Keratinocyte (primary cell): ENCODE measurements at regions not wholly inside any gene's neighbourhood (a gene's known extent, or its start where the extent isn't known, plus 50 kb on each side); places are given as distances from the start of the nearest gene placed in this dataset.

Experiments
- DNase-seq: peaks from one replicate; pipeline ENCODE4 v3.0.0-alpha.2; 2011; ENCODE audit warnings: low read depth, missing footprints, low spot score
- FAIRE-seq: peaks from 2 replicates; lab custom pipeline; 2011; peaks lifted over from hg19 to GRCh38; lab: Jason Lieb, UNC
- H2AFZ ChIP-seq: 2 replicates; pipeline ENCODE4 v1.6.0; 2012; ENCODE audit warnings: low read length, control low read depth, inconsistent platforms; ENCODE audit not compliant: control insufficient read depth
- H3K27ac ChIP-seq: 2 replicates; pipeline ENCODE4 v1.5.1; 2011; ENCODE audit warnings: low read length; ENCODE audit not compliant: control insufficient read depth, insufficient read depth
- H3K27me3 ChIP-seq: 3 replicates; pipeline ENCODE4 v1.6.0; 2011; ENCODE audit warnings: low read length; ENCODE audit not compliant: control insufficient read depth, insufficient read depth; ENCODE audit errors: extremely low read depth
- H3K36me3 ChIP-seq, 2 experiments: 2 replicates in 1 of 2; 3 replicates in 1 of 2; pipeline ENCODE4 v1.5.1; 2011; ENCODE audit warnings: low read length in 2 of 2, mild to moderate bottlenecking in 1 of 2; ENCODE audit not compliant: control insufficient read depth in 2 of 2, insufficient read depth in 2 of 2; ENCODE audit errors: extremely low read depth in 1 of 2
- H3K4me1 ChIP-seq: 3 replicates; pipeline ENCODE4 v1.5.1; 2011; ENCODE audit warnings: low read length; ENCODE audit not compliant: control insufficient read depth, insufficient read depth; ENCODE audit errors: extremely low read depth
- H3K4me2 ChIP-seq: 3 replicates; pipeline ENCODE4 v1.6.0; 2011; ENCODE audit warnings: low read depth, low read length; ENCODE audit not compliant: control insufficient read depth, insufficient read depth; ENCODE audit errors: extremely low read depth
- H3K4me3 ChIP-seq, 3 experiments: fragments of 200-600 bp in 1 of 3; sonication (generic) in 1 of 3; 2 replicates in 2 of 3; 3 replicates in 1 of 3; pipeline ENCODE4 v1.5.1; 2011 to 2016; ENCODE audit warnings: low read length in 3 of 3, mild to moderate bottlenecking in 3 of 3, control low read depth in 2 of 3, inconsistent platforms in 1 of 3, low read depth in 1 of 3, mixed read lengths in 1 of 3, mixed run types in 1 of 3, moderate library complexity in 1 of 3; ENCODE audit not compliant: control insufficient read depth in 2 of 3, insufficient read depth in 2 of 3; ENCODE audit errors: extremely low read depth in 1 of 3
- H3K79me2 ChIP-seq: 2 replicates; pipeline ENCODE4 v1.6.0; 2012; ENCODE audit warnings: low read length; ENCODE audit not compliant: control insufficient read depth, insufficient read depth
- H3K9ac ChIP-seq: 3 replicates; pipeline ENCODE4 v1.6.0; 2011; ENCODE audit warnings: low read length; ENCODE audit not compliant: control insufficient read depth, insufficient read depth; ENCODE audit errors: extremely low read depth
- H3K9me1 ChIP-seq: 3 replicates; pipeline ENCODE4 v1.6.0; 2011; ENCODE audit warnings: low read length; ENCODE audit not compliant: control insufficient read depth, insufficient read depth; ENCODE audit errors: extremely low read depth
- H3K9me3 ChIP-seq: 2 replicates; pipeline ENCODE4 v1.5.1; 2012; ENCODE audit warnings: low read depth, low read length; ENCODE audit not compliant: control insufficient read depth
- H4K20me1 ChIP-seq: 3 replicates; pipeline ENCODE4 v1.6.0; 2011; ENCODE audit warnings: low read length; ENCODE audit not compliant: control insufficient read depth, insufficient read depth; ENCODE audit errors: extremely low read depth
- CTCF ChIP-seq, 3 experiments: IDR thresholded peaks in 1 of 3; conservative IDR thresholded peaks in 1 of 3; optimal IDR thresholded peaks in 1 of 3; 2 replicates in 2 of 3; 3 replicates in 1 of 3; pipeline versions ENCODE3 to v1.5.1; 2011; ENCODE audit warnings: low read length in 3 of 3, mild to moderate bottlenecking in 3 of 3, moderate library complexity in 2 of 3, control low read depth in 1 of 3, inconsistent platforms in 1 of 3; ENCODE audit not compliant: insufficient read depth in 2 of 3; ENCODE audit errors: extremely low read depth in 1 of 3
- EZH2 ChIP-seq: IDR thresholded peaks from one replicate; pipeline ENCODE4 v1.6.1; 2012; ENCODE audit warnings: inconsistent platforms, mild to moderate bottlenecking, low read length, moderate library complexity
- dilution Hi-C: fragments of 300-500 bp; cut with MboI; formaldehyde crosslinking; loops from one replicate; pipeline ENCODE4 v1.7.0; 2020; ENCODE audit warnings: low sequenced_read_pairs; ENCODE audit not compliant: extremely low pct_ligation_motif_present

- H3K9me1 ChIP-seq = no peaks in the 10 kb centered on the region
- no peaks in the 10 kb centered on the region for H3K27me3 ChIP-seq
- H3K4me1 ChIP-seq = peaks cover 3% of the 10 kb centered on the region
- dilution Hi-C loops = no loop called here
- DNase-seq = no peak
- no peaks in the 10 kb centered on the region for H3K9me3 ChIP-seq
- H3K4me2 ChIP-seq = no peak overlapping the region
- no peaks in the 10 kb centered on the region for H3K79me2 ChIP-seq
- H3K27ac ChIP-seq = no peak overlapping the region
- no peak overlapping the region for H2AFZ ChIP-seq
- FAIRE-seq = no peak
- H3K4me3 ChIP-seq = no peak overlapping the region
- TF ChIP-seq CTCF (optimal IDR thresholded peaks at IDR 0.05 in 1 of 3, IDR thresholded peaks at IDR 0.05 in 1 of 3, conservative IDR thresholded peaks at IDR 0.05 in 1 of 3; ENCODE audit: extremely low read depth in 1 of 3, insufficient read depth in 2 of 3, low read length in 3 of 3) (no peak), EZH2 (no peak)
- H4K20me1 ChIP-seq = no peaks in the 10 kb centered on the region
- no peaks in the 10 kb centered on the region for H3K36me3 ChIP-seq
- H3K9ac ChIP-seq = no peak overlapping the region
These were observed 312.7 kb upstream of the SGK1 start for GRCh38 chr6:134630508-134631121.

- Histone ChIP-seq H3K36me3 (no peaks in the 10 kb centered on the region), H3K27me3 (no peaks in the 10 kb centered on the region), H3K79me2 (no peaks in the 10 kb centered on the region), H3K4me1 (peaks cover 3% of the 10 kb centered on the region), H3K9me1 (no peaks in the 10 kb centered on the region), H3K4me2 (no peak overlapping the region), H3K9ac (no peak overlapping the region), H3K4me3 (no peak overlapping the region), H2AFZ (no peak overlapping the region), H4K20me1 (no peaks in the 10 kb centered on the region), H3K9me3 (no peaks in the 10 kb centered on the region), H3K27ac (no peak overlapping the region)
- no peak for TF ChIP-seq EZH2
- no peak for TF ChIP-seq CTCF (optimal IDR thresholded peaks at IDR 0.05 in 1 of 3, IDR thresholded peaks at IDR 0.05 in 1 of 3, conservative IDR thresholded peaks at IDR 0.05 in 1 of 3; ENCODE audit: extremely low read depth in 1 of 3, insufficient read depth in 2 of 3, low read length in 3 of 3)
- dilution Hi-C loops = no loop called here
- no peak for DNase-seq
- no peak for FAIRE-seq
These were observed 310.2 kb upstream of the SGK1 start for GRCh38 chr6:134628154-134628553.
